BLaER1 (cell line): ENCODE measurements at regions not wholly inside any gene's neighbourhood (a gene's known extent, or its start where the extent isn't known, plus 50 kb on each side); places are given as distances from the start of the nearest gene placed in this dataset.

Experiments
- H3K27ac ChIP-seq: shearing (Covaris generic); formaldehyde crosslinking; 2 replicates; pipeline ENCODE4 v1.8.1; 2022
- H3K27me3 ChIP-seq: shearing (Covaris generic); formaldehyde crosslinking; 2 replicates; pipeline ENCODE4 v1.8.1; 2022
- H3K36me3 ChIP-seq: shearing (Covaris generic); formaldehyde crosslinking; 2 replicates; pipeline ENCODE4 v1.8.1; 2022
- H3K4me1 ChIP-seq: shearing (Covaris generic); formaldehyde crosslinking; 2 replicates; pipeline ENCODE4 v1.8.1; 2022
- H3K4me2 ChIP-seq: shearing (Covaris generic); formaldehyde crosslinking; 2 replicates; pipeline ENCODE4 v1.8.1; 2022
- H3K4me3 ChIP-seq: shearing (Covaris generic); formaldehyde crosslinking; 2 replicates; pipeline ENCODE4 v1.8.1; 2022
- H3K9ac ChIP-seq: shearing (Covaris generic); formaldehyde crosslinking; 2 replicates; pipeline ENCODE4 v1.8.1; 2022
- H3K9me3 ChIP-seq: shearing (Covaris generic); formaldehyde crosslinking; 2 replicates; pipeline ENCODE4 v1.8.1; 2022
- H4K20me1 ChIP-seq: shearing (Covaris generic); formaldehyde crosslinking; 2 replicates; pipeline ENCODE4 v1.8.1; 2022
- Cebpa-rat ChIP-seq: shearing (Covaris generic); IDR thresholded peaks from 2 replicates; pipeline ENCODE4 v1.8.1; 2022

DNA sequence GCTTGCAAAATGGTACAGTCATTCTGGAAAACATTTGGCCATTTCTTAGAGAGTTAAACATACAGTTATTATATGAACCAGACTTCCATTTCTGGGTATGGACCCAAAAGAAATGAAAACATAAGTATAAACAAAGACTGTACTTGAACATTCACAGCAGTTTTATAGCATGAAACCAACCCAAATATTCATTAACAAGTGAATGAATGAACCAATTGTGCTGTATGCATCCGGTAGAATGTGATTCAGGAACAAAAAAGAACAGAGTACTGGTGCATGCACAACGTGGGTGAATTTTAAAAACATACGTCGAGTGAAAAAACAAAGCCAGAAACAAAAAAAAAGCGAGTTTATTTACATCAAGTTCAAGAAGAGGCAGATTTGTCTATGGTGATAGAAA lies 1085.8 kb upstream of the AUTS2 start:
- no peaks in the 10 kb centered on the region for H3K4me1 ChIP-seq
- H3K4me3 ChIP-seq = no peak overlapping the region
- no peak for TF ChIP-seq Cebpa-rat

DNA sequence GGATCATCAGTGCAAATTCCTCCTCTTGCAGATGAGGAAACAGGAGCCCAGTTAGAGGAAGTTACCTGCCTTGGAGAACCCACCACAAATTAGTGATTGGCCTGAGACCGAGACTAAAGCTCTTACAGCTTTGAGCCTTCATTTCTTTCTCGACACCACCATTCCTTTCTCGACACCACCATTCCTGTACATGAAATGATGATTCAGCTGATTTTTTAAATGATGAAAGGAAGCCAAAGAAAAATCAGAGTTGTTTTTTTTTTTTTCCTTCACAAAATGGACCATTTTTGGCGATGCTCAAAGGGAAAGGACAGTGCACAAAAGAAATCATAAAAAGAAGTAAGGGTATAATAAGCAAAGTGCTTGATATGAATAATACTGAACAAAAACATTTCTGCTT lies 1080.2 kb upstream of the AUTS2 start:
- Histone ChIP-seq H4K20me1 (no peaks in the 10 kb centered on the region), H3K27ac (no peak overlapping the region), H3K9me3 (no peaks in the 10 kb centered on the region), H3K36me3 (no peaks in the 10 kb centered on the region), H3K4me3 (no peak overlapping the region), H3K27me3 (no peaks in the 10 kb centered on the region), H3K4me1 (peaks cover 7% of the 10 kb centered on the region), H3K4me2 (no peak overlapping the region), H3K9ac (no peak overlapping the region)
- no peak for TF ChIP-seq Cebpa-rat

More for the DNA sequence above, 1085.8 kb upstream of the AUTS2 start:
- no peaks in the 10 kb centered on the region for H4K20me1 ChIP-seq
- H3K27ac ChIP-seq = no peak overlapping the region
- H3K9ac ChIP-seq = no peak overlapping the region
- H3K4me2 ChIP-seq = no peak overlapping the region
- H3K27me3 ChIP-seq = no peaks in the 10 kb centered on the region
- peaks cover 16% of the 10 kb centered on the region for H3K9me3 ChIP-seq
- no peaks in the 10 kb centered on the region for H3K36me3 ChIP-seq

GRCh38 chr7:68524126-68524525 lies 1074.1 kb upstream of the AUTS2 start:
- Histone ChIP-seq H3K9me3 (peaks cover 7% of the 10 kb centered on the region; the same call in 1 of the 2 replicates), H3K36me3 (no peaks in the 10 kb centered on the region), H3K27me3 (no peaks in the 10 kb centered on the region), H3K4me2 (no peak overlapping the region), H3K4me3 (no peak overlapping the region), H3K9ac (no peak overlapping the region), H4K20me1 (no peaks in the 10 kb centered on the region), H3K4me1 (peaks cover 7% of the 10 kb centered on the region), H3K27ac (no peak overlapping the region)
- TF ChIP-seq Cebpa-rat = no peak

DNA sequence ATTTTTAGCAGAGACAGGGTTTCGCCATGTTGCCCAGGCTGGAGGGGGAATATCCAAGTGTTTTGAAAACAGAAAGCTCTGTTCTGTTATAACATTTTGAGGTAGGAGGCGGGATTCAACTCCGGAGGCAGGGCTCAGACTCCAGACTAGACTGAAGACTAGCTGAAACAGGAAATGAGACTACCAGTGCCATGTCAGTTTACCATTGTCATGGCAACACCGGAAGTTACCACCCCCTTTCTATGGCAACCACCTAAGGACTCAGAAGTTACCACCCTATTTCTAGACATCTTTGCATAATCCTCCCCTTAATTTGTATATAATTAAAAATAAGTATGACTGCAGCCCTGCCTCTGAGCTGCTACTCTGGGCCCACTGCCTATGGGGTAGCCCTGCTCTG lies 1069.1 kb upstream of the AUTS2 start:
- no peak for TF ChIP-seq Cebpa-rat
- Histone ChIP-seq H3K36me3 (no peaks in the 10 kb centered on the region), H3K4me3 (no peak overlapping the region), H3K4me2 (no peak overlapping the region), H3K27me3 (no peaks in the 10 kb centered on the region), H3K9me3 (peaks cover 10% of the 10 kb centered on the region; the same call in 1 of the 2 replicates), H4K20me1 (no peaks in the 10 kb centered on the region), H3K27ac (no peak overlapping the region), H3K9ac (no peak overlapping the region), H3K4me1 (no peaks in the 10 kb centered on the region)

- Histone ChIP-seq H3K9ac (no peak overlapping the region), H3K4me3 (no peak overlapping the region), H3K27me3 (no peaks in the 10 kb centered on the region), H3K36me3 (no peaks in the 10 kb centered on the region), H3K4me1 (no peaks in the 10 kb centered on the region), H3K4me2 (no peak overlapping the region), H3K9me3 (peaks cover 10% of the 10 kb centered on the region; the same call in 1 of the 2 replicates), H3K27ac (no peak overlapping the region), H4K20me1 (no peaks in the 10 kb centered on the region)
- TF ChIP-seq Cebpa-rat = no peak
Measured at GRCh38 chr7:68535266-68535665, 1063.0 kb upstream of the AUTS2 start.

GRCh38 chr7:68537051-68537773 lies 1061.1 kb upstream of the AUTS2 start:
- no peak for TF ChIP-seq Cebpa-rat
- Histone ChIP-seq H3K36me3 (no peaks in the 10 kb centered on the region), H3K9me3 (peaks cover 17% of the 10 kb centered on the region), H3K27me3 (no peaks in the 10 kb centered on the region), H3K9ac (no peak overlapping the region), H3K27ac (no peak overlapping the region), H3K4me3 (no peak overlapping the region), H3K4me1 (no peaks in the 10 kb centered on the region), H4K20me1 (no peaks in the 10 kb centered on the region), H3K4me2 (no peak overlapping the region)

DNA sequence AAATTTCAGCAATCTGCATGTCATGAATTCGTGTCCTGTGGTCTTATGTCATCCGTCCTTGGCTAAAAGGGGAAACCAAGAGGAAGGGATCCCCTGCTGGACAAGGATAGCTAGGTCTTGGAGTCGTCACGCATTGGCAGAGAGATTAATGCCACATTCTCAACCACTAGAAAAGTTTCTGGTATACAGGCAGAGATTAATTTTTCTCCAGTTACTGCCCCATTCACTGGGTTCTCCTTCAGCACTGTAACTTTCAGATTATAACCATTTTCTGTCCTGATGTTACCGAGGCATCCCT lies 1060.6 kb upstream of the AUTS2 start:
- Histone ChIP-seq H3K27ac (no peak overlapping the region), H3K4me2 (no peak overlapping the region), H4K20me1 (no peaks in the 10 kb centered on the region), H3K36me3 (no peaks in the 10 kb centered on the region), H3K4me3 (no peak overlapping the region), H3K9me3 (peaks cover 17% of the 10 kb centered on the region), H3K9ac (no peak overlapping the region), H3K27me3 (no peaks in the 10 kb centered on the region), H3K4me1 (no peaks in the 10 kb centered on the region)
- no peak for TF ChIP-seq Cebpa-rat

- no peaks in the 10 kb centered on the region for H4K20me1 ChIP-seq
- TF ChIP-seq Cebpa-rat = no peak
- H3K4me2 ChIP-seq = no peak overlapping the region
- H3K27me3 ChIP-seq = no peaks in the 10 kb centered on the region
- H3K9ac ChIP-seq = no peak overlapping the region
- H3K36me3 ChIP-seq = no peaks in the 10 kb centered on the region
- H3K27ac ChIP-seq = no peak overlapping the region
- H3K9me3 ChIP-seq = peaks cover 6% of the 10 kb centered on the region
- H3K4me1 ChIP-seq = no peaks in the 10 kb centered on the region
- no peak overlapping the region for H3K4me3 ChIP-seq
Measured at GRCh38 chr7:68542831-68543230, 1055.4 kb upstream of the AUTS2 start.

GRCh38 chr7:68544851-68545250 lies 1053.4 kb upstream of the AUTS2 start:
- peaks cover 6% of the 10 kb centered on the region for H3K9me3 ChIP-seq
- H4K20me1 ChIP-seq = no peaks in the 10 kb centered on the region
- no peak overlapping the region for H3K4me3 ChIP-seq
- H3K4me2 ChIP-seq = no peak overlapping the region
- H3K27me3 ChIP-seq = no peaks in the 10 kb centered on the region
- H3K36me3 ChIP-seq = no peaks in the 10 kb centered on the region
- no peaks in the 10 kb centered on the region for H3K4me1 ChIP-seq
- TF ChIP-seq Cebpa-rat = no peak
- H3K27ac ChIP-seq = no peak overlapping the region
- H3K9ac ChIP-seq = no peak overlapping the region

- TF ChIP-seq Cebpa-rat = no peak
- Histone ChIP-seq H4K20me1 (no peaks in the 10 kb centered on the region), H3K27me3 (no peaks in the 10 kb centered on the region), H3K36me3 (no peaks in the 10 kb centered on the region), H3K27ac (no peak overlapping the region), H3K4me3 (no peak overlapping the region), H3K9ac (no peak overlapping the region), H3K4me1 (no peaks in the 10 kb centered on the region), H3K9me3 (no peaks in the 10 kb centered on the region), H3K4me2 (no peak overlapping the region)
Measured at GRCh38 chr7:68547181-68547580, 1051.1 kb upstream of the AUTS2 start.

DNA sequence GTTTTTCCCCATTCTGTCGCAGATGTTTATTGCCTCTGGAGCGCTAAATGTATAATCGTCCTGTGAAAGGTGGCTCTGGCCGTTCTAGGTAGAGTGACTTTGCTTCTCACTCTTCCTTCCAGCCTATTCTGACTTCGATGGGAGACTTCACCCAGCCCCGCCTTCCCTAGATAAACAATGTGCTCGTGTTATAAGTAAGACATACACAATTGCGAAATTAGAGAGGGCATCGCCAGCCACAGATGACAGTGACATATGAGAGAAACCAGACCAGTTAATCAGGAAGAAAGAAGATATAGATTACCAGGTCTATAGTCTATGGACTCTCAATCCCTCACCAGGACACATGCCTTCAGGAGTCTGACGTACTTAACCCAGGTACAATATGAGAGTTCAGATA lies 1050.5 kb upstream of the AUTS2 start:
- Histone ChIP-seq H3K9ac (no peak overlapping the region), H3K27me3 (no peaks in the 10 kb centered on the region), H3K4me1 (no peaks in the 10 kb centered on the region), H3K9me3 (no peaks in the 10 kb centered on the region), H3K27ac (no peak overlapping the region), H3K4me2 (no peak overlapping the region), H4K20me1 (no peaks in the 10 kb centered on the region), H3K36me3 (no peaks in the 10 kb centered on the region), H3K4me3 (no peak overlapping the region)
- no peak for TF ChIP-seq Cebpa-rat
